SW480 (cell line): ENCODE measurements at regions not wholly inside any gene's neighbourhood (a gene's known extent, or its start where the extent isn't known, plus 50 kb on each side); places are given as distances from the start of the nearest gene placed in this dataset.
A peak's percentile ranks its signal among the peaks of the same experiment; 100 is the strongest.
"Not testable (repeated sequence)": the region's sequence is repeated elsewhere in the genome, so short reads cannot be mapped to it uniquely, and the experiment has no call there.

ENCODE experiments used
- DNase-seq: peaks from one replicate; pipeline ENCODE4 v3.0.0-alpha.2; 2016; ENCODE audit warnings: low spot score

DNA sequence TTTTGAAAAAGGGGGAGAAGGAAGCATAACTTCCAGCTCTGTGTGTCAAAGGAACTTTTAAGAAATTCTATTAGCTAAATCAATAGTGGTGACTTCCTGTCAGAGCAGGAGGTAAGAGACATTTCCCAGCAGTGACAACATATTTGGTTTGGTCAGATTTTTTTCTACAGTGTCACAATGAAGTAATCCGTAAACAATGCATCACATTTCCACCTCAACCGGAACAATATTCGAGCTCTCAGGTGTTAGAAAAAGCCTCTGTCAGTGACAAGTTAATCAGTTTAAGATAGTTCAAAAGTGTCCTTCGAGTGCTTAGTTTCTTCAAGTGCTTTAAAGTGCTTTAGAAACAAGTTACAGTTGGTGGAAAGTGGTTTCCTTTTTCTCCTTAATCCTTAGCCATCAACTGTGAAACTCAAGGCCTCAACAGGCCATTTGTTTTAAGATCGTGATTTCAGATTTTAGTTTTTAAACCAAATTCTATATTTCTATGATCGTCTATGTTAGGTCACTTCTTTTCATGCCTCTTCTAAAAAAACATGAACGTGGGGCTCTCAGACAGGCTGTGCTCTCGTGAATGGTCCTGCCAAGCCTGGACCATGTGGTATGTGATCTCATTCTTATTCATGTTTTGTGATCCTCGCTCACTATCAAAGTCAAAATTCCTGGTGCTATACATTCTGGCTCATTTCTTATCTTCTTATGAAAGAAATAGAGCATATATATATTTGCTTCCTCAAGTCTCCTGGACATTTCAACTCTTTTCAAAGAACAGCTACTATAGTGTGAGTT is 181.9 kb upstream of the HMHB1 start:
- peak; percentile 62 for DNase-seq

GRCh38 chr5:143625048-143625447 is 186.9 kb upstream of the HMHB1 start:
- DNase-seq: not testable (repeated sequence)

- DNase-seq: no peak
Measured at GRCh38 chr5:143624465-143624864, 187.5 kb upstream of the HMHB1 start.

GRCh38 chr5:143619040-143619439 is 192.9 kb upstream of the HMHB1 start:
- no peak for DNase-seq

GRCh38 chr5:143618141-143618540 is 193.8 kb upstream of the HMHB1 start:
- DNase-seq: no peak

- no peak for DNase-seq
Measured at GRCh38 chr5:143614831-143615230, 197.1 kb upstream of the HMHB1 start.

DNA sequence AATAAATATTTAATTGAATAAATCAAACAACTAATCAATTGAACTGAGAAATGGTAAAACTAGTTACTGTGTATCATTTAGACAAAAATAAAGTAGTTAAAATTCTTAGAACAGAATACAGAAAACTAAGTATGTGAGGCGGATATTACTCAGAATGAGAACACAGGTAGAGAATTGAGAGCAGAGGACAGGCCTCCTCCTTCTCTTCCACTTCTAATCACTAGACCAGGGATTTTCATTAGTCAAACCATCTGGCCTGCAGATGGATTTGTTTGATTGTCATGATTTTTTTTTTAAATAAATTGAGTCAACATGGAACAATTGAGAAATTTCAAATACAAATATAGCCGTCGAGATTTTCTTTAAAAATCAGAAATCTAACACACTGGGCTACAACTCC is 198.6 kb upstream of the HMHB1 start:
- no peak for DNase-seq

DNA sequence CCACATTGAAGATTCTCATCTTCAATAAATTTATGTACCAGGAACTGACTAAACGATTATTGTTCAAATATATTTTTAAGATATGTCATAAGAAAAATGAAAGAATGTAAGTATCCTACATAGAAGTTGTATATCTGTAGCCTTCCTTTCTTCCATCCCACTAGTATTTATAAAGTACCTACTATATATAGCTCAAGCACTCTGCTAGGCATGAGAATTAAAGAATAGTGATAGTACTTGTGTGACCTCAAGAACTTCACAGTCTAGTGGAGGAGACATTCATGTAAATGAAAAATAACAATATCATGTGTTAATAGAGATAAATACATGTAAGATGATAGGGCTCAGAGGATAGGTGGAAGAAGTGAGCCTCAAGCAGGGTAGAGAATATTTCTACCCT is 201.0 kb upstream of the HMHB1 start:
- DNase-seq: no peak

DNA sequence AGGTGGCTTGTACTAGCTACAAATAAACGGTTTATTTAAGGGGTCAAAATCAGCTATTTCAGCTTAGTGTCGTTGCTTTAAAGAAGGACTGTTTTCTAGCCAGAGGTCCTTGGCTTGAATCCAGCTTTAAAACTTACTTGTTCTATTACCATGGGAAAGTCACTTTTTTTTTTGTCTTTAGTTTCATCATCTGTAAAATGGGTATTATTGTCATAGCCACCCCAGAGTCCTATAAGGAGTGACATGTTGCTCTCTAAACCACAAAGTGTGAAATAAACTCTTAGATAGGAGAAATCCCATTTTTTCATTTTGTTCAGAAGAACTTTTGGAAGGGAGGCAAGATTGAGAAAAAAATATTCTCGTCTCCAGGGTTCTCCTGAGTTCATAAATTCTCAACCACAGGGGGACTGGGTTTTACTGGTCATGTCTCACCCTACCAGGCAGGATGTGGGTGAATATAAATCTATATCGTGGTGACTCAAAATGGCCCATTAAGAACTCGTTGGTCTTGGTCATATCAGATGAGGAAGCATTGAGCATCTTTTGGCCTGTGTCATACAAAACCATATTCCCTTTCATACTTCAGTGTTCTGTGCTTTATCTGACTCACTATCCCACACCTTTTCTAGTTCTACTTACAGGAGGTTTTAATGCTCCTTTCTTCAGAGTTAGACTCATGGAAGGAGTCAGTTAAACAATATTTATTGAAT is 202.7 kb upstream of the NR3C1 start:
- no peak for DNase-seq

- DNase-seq: no peak
Measured at GRCh38 chr5:143605403-143606005, 202.0 kb upstream of the NR3C1 start.

- no peak for DNase-seq
Measured at GRCh38 chr5:143601917-143602333, 198.4 kb upstream of the NR3C1 start.

DNA sequence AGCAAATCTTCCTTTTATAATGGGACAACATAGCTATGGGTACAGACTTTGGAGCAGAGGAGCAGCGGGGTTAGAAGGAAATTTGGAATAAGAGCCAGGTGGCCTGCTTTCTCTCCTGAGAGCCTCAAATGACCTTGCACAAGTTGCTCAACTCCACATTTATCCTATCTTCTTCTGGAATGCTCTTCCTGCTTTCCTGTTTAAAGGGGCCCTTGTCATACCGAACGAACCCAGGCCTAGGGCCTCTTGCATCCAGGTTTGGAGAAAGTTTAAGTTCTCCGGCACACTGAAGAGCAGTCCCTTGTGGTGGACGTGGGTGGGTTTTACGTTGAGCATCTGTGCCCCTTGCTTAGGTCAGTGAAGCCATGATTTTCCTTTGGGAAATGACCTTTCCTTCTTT is 197.9 kb upstream of the NR3C1 start:
- no peak for DNase-seq

DNA sequence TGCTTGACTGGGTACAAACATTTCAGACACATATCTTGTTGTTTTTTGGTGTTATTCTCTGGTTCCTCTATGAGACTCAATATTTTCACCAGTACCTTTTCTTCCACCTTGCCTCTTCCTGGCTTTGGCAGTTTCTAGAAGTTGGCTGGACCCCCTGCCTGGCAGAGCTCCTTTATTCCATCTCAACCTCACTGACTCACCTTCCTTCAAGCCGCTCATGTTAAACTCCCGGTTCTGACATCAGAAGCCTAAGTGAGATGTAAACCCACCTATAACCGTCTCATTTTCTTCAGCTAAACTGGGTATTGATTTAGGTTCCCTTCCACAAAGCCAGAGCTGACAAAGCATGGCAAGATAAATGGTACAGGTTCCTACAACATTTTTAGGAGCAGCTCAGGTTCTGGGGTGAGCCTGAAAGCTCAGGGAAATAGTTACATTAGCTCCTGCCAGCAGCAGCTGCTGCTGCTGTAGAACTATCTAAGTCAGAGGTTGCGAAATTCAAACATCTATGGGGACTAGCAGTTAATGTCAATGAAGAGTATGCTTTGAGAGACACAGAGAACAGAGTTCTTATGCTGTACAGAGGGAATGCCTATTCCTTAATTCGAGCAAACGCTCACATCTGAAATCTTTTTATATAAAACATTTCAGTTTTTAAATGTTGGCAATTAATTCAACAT is 197.1 kb upstream of the NR3C1 start:
- no peak for DNase-seq

DNA sequence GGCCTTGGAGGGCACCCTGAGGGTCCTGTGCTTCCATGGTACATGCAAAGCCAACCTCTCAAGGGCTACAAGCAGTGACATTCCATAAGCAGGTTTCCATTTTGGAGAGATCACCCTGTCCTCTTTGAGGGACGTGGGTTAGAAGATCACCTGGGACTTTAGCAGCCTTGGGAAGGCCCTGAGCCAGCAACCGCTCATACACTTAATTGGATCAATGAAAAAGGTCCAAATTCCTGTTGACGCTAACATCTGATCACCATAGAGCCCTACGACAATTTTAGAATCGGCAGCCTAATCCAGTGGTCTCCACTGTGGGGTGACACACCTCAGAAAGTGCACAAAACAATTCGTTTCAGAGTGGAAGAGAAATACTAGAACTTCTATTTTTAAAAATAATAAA is 196.0 kb upstream of the NR3C1 start:
- no peak for DNase-seq

DNA sequence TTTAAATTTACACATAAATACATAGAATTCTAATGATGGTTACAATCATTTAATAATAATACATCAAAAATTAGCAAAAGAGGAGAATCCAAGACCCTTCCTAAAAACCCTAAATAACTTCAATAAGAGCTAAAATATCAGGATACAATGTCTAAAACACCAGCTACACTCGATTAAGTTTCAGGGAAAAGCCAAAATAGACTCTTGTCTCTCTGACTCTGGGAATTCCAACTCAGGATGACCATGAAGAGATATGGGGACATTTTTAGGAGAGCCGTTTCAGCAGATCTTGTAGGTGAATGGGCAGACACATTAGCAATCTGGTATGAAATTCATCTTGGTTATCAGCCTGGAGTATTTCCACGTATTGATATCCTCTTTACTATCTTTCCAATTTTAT is 193.3 kb upstream of the NR3C1 start:
- no peak for DNase-seq

DNA sequence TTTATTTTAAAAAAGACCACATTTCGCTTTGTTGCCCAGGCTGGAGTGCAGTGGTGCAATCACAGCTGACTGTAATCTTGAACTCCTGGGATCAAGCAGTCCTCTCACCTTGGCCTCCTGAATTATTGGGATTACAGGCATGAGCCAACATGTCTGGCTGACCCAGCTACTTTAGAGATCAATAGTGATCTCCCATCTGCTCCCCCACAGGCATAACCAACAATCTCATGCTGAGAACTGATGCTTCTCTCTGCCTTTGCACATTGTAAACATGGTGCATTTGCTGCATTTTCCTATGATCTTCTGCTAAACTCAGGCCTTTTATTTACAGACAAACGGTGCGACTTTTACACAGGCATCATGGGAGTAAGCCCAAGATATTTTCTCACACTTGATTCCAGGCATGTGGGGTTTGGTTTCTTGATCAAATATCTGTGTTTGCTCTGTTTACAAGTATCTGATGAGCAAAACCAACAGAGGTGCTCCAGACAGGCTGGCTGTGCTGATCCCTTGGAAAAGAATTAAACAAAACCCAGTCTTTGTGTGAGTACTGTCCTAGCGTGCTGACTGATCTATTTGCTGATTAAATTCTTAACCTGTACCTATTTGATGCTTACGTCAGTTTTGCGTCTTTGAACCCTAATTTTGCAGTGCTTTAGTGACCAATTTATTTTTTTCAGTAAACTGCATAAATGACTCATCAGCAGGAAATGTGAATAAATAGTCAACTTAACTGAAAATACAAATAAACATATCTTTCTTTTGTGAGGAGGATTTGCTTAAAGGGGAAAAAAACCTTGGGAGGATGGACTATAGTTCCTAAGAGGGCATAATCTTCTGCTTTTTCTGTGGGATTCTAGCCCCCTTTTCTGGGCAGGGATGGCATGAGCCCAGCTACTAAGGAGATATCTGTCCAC is 191.7 kb upstream of the NR3C1 start:
- no peak for DNase-seq

- no peak for DNase-seq
Measured at GRCh38 chr5:143593723-143594122, 190.2 kb upstream of the NR3C1 start.

DNA sequence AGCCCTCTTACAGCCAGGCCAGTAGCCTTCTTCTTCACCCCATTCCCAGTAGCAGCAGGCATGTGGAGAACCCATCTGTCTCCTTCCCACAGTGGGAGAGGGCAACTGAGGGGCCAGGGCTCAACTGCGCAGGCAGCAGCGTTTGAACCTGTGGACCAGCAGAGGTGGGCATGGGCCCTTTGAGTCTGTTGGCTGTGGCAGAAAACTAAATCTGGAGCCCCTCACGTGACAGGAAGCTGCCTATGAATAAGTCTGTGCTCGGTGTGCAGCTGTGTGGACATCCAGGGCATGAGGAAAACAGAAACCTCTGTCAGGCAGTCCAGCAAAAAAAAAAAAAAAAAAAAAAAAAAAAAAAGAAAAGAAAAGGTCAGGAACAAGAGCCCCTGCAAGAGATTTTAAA is 189.2 kb upstream of the NR3C1 start:
- DNase-seq: no peak

DNA sequence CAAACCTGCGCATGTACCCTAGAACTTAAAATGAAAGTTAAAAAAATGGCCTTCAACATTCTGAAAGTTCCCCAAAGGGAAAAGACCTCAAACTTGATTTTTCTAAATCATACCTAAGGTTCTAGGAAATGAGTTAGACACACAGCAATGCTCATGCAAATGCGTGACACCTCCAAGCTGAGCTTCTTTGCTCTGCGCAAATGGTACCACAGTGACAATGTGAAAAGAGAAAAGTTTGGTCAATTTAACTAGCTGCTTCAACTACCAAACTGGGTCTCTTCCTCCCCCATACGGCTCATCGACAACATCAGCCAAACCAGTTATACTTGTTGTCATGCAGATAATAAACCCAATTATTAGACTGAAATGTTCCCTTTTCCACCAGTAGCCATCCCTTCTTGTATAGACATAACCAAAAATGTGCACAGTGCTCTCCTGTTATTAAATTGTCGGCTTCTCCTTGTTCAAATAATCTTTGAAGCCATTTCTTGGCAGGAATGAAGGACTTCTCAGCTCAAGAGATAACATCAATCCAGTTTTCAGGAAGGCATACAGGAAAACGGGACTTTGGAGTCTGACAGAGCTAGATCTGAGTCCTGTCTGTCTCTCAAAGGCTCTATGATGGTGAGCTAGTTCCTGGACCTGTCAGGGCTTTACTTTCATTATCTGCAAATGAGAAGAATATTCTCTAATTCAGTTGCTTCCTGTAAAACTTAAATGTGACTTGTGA is 185.6 kb upstream of the NR3C1 start:
- no peak for DNase-seq

GRCh38 chr5:143588121-143588520 is 184.6 kb upstream of the NR3C1 start:
- not testable (repeated sequence) for DNase-seq
